GM12878 (cell line): ENCODE measurements at regions not wholly inside any gene's neighbourhood (a gene's known extent, or its start where the extent isn't known, plus 50 kb on each side); places are given as distances from the start of the nearest gene placed in this dataset.
A peak's percentile ranks its signal among the peaks of the same experiment; 100 is the strongest.

Experiments
- ATAC-seq: fragments of 200-7000 bp; cut with Tn5 transposase; 3 replicates; pipeline ENCODE4 v1.9.1; 2020; ENCODE audit warnings: mild to moderate bottlenecking, moderate library complexity
- BruUV-seq: library from RNA; stranded (reverse); fragments of 400-500 nt; replicated peaks from 2 replicates; lab custom pipeline; 2021; lab: Mats Ljungman, UMichigan
- CTCF ChIA-PET: fragments of 300-600 bp; sonication (Branson Sonifier 250); formaldehyde crosslinking; extraction: SDS; loops from one replicate; lab custom pipeline; 2021; ENCODE audit warnings: inconsistent platforms; lab: Yijun Ruan, JAX
- POLR2A ChIA-PET: fragments of 350-600 bp; formaldehyde crosslinking; extraction: SDS; loops from one replicate; lab custom pipeline; 2021; ENCODE audit warnings: inconsistent platforms; lab: Charles Lee
- RAD21 ChIA-PET: fragments of 300-600 bp; sonication (Branson Sonifier 250); formaldehyde crosslinking; loops from one replicate; lab custom pipeline; 2023; ENCODE audit warnings: antibody characterized with exemption; ENCODE audit not compliant: unreplicated experiment; lab: Charles Lee
- SMC1A ChIA-PET: fragments of 300-600 bp; sonication (Branson Sonifier 250); formaldehyde crosslinking; loops from one replicate; lab custom pipeline; 2023; ENCODE audit not compliant: unreplicated experiment, uncharacterized antibody; lab: Charles Lee
- DNase-seq: peaks from one replicate; pipeline ENCODE4 v3.0.0-alpha.2; 2011; ENCODE audit warnings: low read depth, low spot score
- FAIRE-seq: peaks from 3 replicates; lab custom pipeline; 2011; peaks lifted over from hg19 to GRCh38; lab: Jason Lieb, UNC
- H2AFZ ChIP-seq: 2 replicates; pipeline ENCODE4 v1.6.0; 2011; ENCODE audit warnings: low read depth, low read length, control low read depth; ENCODE audit not compliant: control insufficient read depth
- H3K27ac ChIP-seq: 2 replicates; pipeline ENCODE4 v1.5.1; 2011; ENCODE audit warnings: control low read depth; ENCODE audit not compliant: control insufficient read depth, insufficient read depth
- H3K27me3 ChIP-seq, 2 experiments: replicated peaks in 1 of 2; 2 replicates each; pipeline versions ENCODE4 v1.6.0 to v1.6.1; 2011; ENCODE audit warnings: low read length in 1 of 2; ENCODE audit not compliant: control insufficient read depth in 2 of 2, insufficient read depth in 2 of 2
- H3K36me3 ChIP-seq, 2 experiments: 2 replicates each; pipeline ENCODE4 v1.5.1; 2011; ENCODE audit warnings: low read length in 1 of 2; ENCODE audit not compliant: control insufficient read depth in 2 of 2, insufficient read depth in 2 of 2
- H3K4me1 ChIP-seq: 2 replicates; pipeline ENCODE4 v1.6.1; 2011; ENCODE audit warnings: mild to moderate bottlenecking, low read length, moderate library complexity, mixed read lengths; ENCODE audit not compliant: control insufficient read depth, insufficient read depth
- H3K4me2 ChIP-seq: 2 replicates; pipeline ENCODE4 v1.6.0; 2011; ENCODE audit warnings: control low read depth; ENCODE audit not compliant: control insufficient read depth, insufficient read depth
- H3K4me3 ChIP-seq: fragments of 200-600 bp; sonication (generic); 2 replicates; pipeline ENCODE4 v1.5.1; 2016
- H3K79me2 ChIP-seq: 2 replicates; pipeline ENCODE4 v1.6.0; 2011; ENCODE audit warnings: low read length; ENCODE audit not compliant: control insufficient read depth, insufficient read depth
- H3K9ac ChIP-seq: 2 replicates; pipeline ENCODE4 v1.8.0; 2011; ENCODE audit warnings: low read length, control low read depth, mixed read lengths; ENCODE audit not compliant: control insufficient read depth, insufficient read depth
- H3K9me3 ChIP-seq: replicated peaks from 3 replicates; pipeline ENCODE4 v1.5.1; 2011; ENCODE audit warnings: mild to moderate bottlenecking, low read length; ENCODE audit not compliant: control insufficient read depth, insufficient read depth
- H4K20me1 ChIP-seq: 2 replicates; pipeline ENCODE4 v1.6.0; 2011; ENCODE audit not compliant: control insufficient read depth, insufficient read depth
- HDAC6 ChIP-seq: fragments of 200-600 bp; sonication (generic); IDR thresholded peaks from one replicate; pipeline ENCODE4 v1.8.0; 2017; ENCODE audit warnings: antibody characterized with exemption; ENCODE audit not compliant: unreplicated experiment
- IKZF1 ChIP-seq: fragments of 450-650 bp; conservative IDR thresholded peaks from 2 replicates; pipeline ENCODE4 v1.6.1; 2017; ENCODE audit warnings: antibody characterized with exemption, mild to moderate bottlenecking
- YBX1 ChIP-seq: fragments of 450-650 bp; IDR thresholded peaks from 2 replicates; pipeline ENCODE4 v1.6.1; 2016; ENCODE audit warnings: antibody characterized with exemption
- ZNF384 ChIP-seq: IDR thresholded peaks from 2 replicates; pipeline ENCODE4 v1.6.1; 2012; ENCODE audit warnings: low read depth, mild to moderate bottlenecking, low read length, improper control_type of control experiment, borderline replicate concordance
- WGBS: methylation state at CpG from one replicate; pipeline ENCODE4 v1.1.6; 2016; ENCODE audit warnings: low lambda C conversion rate; ENCODE audit not compliant: insufficient replicate concordance, insufficient coverage; ENCODE audit errors: missing lambda C conversion rate; 5-methylcytosine and 5-hydroxymethylcytosine counted together
- in situ Hi-C: fragments of 300-500 bp; cut with MboI; formaldehyde crosslinking; loops from 9 replicates; pipeline ENCODE4 v1.14.3; 2018; ENCODE audit warnings: mixed read lengths
- intact Hi-C: fragments of 100-400 bp; cut with micrococcal nuclease; formaldehyde crosslinking; loops from one replicate; pipeline ENCODE4 v1.14.2; 2022; ENCODE audit not compliant: unreplicated experiment
- TF ChIP-seq, protein P1 (sequence below): fragments of 450-650 bp; IDR thresholded peaks from 2 replicates; pipeline ENCODE4 v1.6.1; 2016; ENCODE audit warnings: mild to moderate bottlenecking
- TF ChIP-seq, protein P2 (sequence below): fragments of 150-350 bp; IDR thresholded peaks from 2 replicates; pipeline ENCODE4 v1.6.1; 2014; ENCODE audit warnings: mild to moderate bottlenecking, low read depth, low read length

DNA sequence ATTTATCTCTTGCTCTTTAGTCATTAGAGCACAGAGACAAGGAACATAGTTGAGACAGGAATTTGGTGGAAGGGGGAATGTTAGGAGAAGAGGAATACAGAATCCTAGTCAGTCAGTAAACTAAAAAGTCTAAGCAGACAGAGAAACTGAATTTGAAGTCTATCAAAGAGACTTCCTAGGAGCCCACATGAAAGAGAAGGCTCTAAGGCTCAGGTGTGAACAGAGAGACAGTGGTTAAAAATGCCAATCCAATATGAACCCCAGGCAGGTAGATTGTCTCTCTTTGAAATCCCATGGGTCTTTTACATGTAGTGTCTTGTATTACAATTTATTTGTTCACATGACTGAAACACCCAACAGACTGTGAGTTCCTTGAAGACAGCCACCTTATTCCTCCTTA is 77.8 kb upstream of the NFKB1 start (continued):
- TF ChIP-seq, protein P1, sequence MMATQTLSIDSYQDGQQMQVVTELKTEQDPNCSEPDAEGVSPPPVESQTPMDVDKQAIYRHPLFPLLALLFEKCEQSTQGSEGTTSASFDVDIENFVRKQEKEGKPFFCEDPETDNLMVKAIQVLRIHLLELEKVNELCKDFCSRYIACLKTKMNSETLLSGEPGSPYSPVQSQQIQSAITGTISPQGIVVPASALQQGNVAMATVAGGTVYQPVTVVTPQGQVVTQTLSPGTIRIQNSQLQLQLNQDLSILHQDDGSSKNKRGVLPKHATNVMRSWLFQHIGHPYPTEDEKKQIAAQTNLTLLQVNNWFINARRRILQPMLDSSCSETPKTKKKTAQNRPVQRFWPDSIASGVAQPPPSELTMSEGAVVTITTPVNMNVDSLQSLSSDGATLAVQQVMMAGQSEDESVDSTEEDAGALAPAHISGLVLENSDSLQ, result no peak
- TF ChIP-seq IKZF1, result no peak

DNA sequence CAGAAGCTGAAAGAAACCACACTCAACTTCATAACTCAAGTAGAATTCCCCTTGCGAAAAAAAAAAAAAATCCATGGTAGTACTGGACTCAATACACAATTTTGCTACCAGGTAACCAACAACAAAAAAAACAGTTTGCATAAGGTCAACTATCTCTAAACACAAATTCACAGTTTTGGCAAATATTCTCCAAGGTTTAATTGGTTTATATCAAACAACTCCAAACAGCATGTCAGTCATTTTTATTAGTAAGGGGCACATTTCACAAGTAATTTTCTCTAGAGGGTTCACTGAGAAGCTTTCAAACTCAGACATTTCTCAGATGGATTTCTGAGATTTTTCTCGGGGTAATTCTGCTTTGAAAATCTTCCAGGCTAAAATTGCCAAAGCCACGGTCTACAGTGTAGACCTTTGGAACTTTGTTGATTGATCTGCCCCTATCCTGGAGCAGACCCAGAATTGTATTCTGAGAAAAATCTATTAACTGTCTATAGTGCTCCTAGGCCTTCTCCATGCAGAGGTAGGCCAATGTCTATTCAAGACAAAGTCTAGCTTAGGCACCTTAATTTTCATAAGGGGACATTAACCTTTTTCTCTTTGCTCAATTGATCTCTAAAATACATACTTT is 73.7 kb upstream of the NFKB1 start:
- Histone ChIP-seq H3K4me3 (no peak overlapping the region), H3K27ac (no peak overlapping the region), H3K4me1 (no peaks in the 10 kb centered on the region), H3K36me3 (no peaks in the 10 kb centered on the region), H4K20me1 (no peaks in the 10 kb centered on the region)
- ATAC-seq (no peak), DNase-seq (no peak)
- ChIA-PET RAD21 (interaction anchor here (1.1 to 1.6 kb wide), 4 partner anchors 82 to 697 kb away, joined by 4 to 6 read pairs (median 5); partner anchors contain the start of gene SLC39A8), SMC1A (interaction anchor here (0.7 to 1.8 kb wide), 3 partner anchors 82 to 394 kb away, joined by 4 to 6 read pairs (median 5); partner anchors contain the start of gene SLC39A8), CTCF (interaction anchor here (1.0 to 2.1 kb wide), 11 partner anchors 11 to 665 kb away, joined by 3 to 12 read pairs (median 4); partner anchors contain the start of gene SLC39A8)
- peak; percentile 47; the same call in 1 of the 2 replicates for TF ChIP-seq ZNF384
- no peak for TF ChIP-seq YBX1
- no peak for TF ChIP-seq HDAC6
- TF ChIP-seq, protein P2, sequence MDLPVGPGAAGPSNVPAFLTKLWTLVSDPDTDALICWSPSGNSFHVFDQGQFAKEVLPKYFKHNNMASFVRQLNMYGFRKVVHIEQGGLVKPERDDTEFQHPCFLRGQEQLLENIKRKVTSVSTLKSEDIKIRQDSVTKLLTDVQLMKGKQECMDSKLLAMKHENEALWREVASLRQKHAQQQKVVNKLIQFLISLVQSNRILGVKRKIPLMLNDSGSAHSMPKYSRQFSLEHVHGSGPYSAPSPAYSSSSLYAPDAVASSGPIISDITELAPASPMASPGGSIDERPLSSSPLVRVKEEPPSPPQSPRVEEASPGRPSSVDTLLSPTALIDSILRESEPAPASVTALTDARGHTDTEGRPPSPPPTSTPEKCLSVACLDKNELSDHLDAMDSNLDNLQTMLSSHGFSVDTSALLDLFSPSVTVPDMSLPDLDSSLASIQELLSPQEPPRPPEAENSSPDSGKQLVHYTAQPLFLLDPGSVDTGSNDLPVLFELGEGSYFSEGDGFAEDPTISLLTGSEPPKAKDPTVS, result no peak
- TF ChIP-seq, all 136 proteins: peak for 1
- H3K27me3 ChIP-seq, result no peaks in the 10 kb centered on the region
- 77% methylated on average over 3 of the region's 3 CpGs for WGBS
- no peak overlapping the region for H2AFZ ChIP-seq
- FAIRE-seq, result no peak
- in situ Hi-C loops, result loop anchor here (5.0 kb wide), 1 partner anchor 80 kb away; the partner anchor contains the start of gene SLC39A8
- H3K79me2 ChIP-seq, result no peaks in the 10 kb centered on the region
- no peak overlapping the region for H3K4me2 ChIP-seq
- intact Hi-C loops, result no loop called here
- POLR2A ChIA-PET, result interaction anchor here (0.6 to 1.4 kb wide), 3 partner anchors 82 to 649 kb away, joined by 3 to 7 read pairs (median 5); partner anchors contain the start of genes SLC39A8 and SLC9B2
- no peaks in the 10 kb centered on the region for H3K9me3 ChIP-seq
- no peak overlapping the region for H3K9ac ChIP-seq
- BruUV-seq, result no TSS peak
